IPS-18a (cell line): ENCODE measurements at regions not wholly inside any gene's neighbourhood (a gene's known extent, or its start where the extent isn't known, plus 50 kb on each side); places are given as distances from the start of the nearest gene placed in this dataset.
"Not testable (repeated sequence)": the region's sequence is repeated elsewhere in the genome, so short reads cannot be mapped to it uniquely, and the experiment has no call there.

Experiments
- H3K27ac ChIP-seq: one replicate; pipeline ENCODE4 v1.5.1; 2013; ENCODE audit warnings: low read length
- H3K27me3 ChIP-seq: one replicate; pipeline ENCODE4 v1.6.1; 2013; ENCODE audit warnings: mild to moderate bottlenecking, low read length; ENCODE audit not compliant: control insufficient read depth, insufficient read depth
- H3K36me3 ChIP-seq: one replicate; pipeline ENCODE4 v1.6.1; 2013; ENCODE audit warnings: low read depth, low read length; ENCODE audit not compliant: control insufficient read depth
- H3K4me1 ChIP-seq: one replicate; pipeline ENCODE4 v1.6.1; 2013; ENCODE audit warnings: low read depth, low read length; ENCODE audit not compliant: control insufficient read depth
- H3K4me3 ChIP-seq: one replicate; pipeline ENCODE4 v1.5.1; 2013; ENCODE audit warnings: low read length
- H3K9ac ChIP-seq: one replicate; pipeline ENCODE4 v1.6.1; 2013; ENCODE audit warnings: mild to moderate bottlenecking, low read length, moderate library complexity
- H3K9me3 ChIP-seq: one replicate; pipeline ENCODE4 v1.6.1; 2013; ENCODE audit warnings: low read depth, low read length; ENCODE audit not compliant: control insufficient read depth

- H3K4me3 ChIP-seq, H3K27ac ChIP-seq, H3K4me1 ChIP-seq, H3K9me3 ChIP-seq, H3K9ac ChIP-seq, H3K27me3 ChIP-seq, H3K36me3 ChIP-seq: not testable (repeated sequence)
Observed at GRCh38 chr12:34229033-34229432, 206.7 kb downstream of the ALG10 start.

GRCh38 chr12:34233618-34234017 is 211.3 kb downstream of the ALG10 start:
- H3K4me3 ChIP-seq = no peak overlapping the region
- no peaks in the 10 kb centered on the region for H3K27me3 ChIP-seq
- no peaks in the 10 kb centered on the region for H3K4me1 ChIP-seq
- no peak overlapping the region for H3K9ac ChIP-seq
- no peaks in the 10 kb centered on the region for H3K9me3 ChIP-seq
- H3K36me3 ChIP-seq = no peaks in the 10 kb centered on the region
- no peak overlapping the region for H3K27ac ChIP-seq

GRCh38 chr12:34236073-34236472 is 213.8 kb downstream of the ALG10 start:
- Histone ChIP-seq H3K36me3 (no peaks in the 10 kb centered on the region), H3K4me3 (no peak overlapping the region), H3K27ac (no peak overlapping the region), H3K4me1 (no peaks in the 10 kb centered on the region), H3K9me3 (peaks cover 4% of the 10 kb centered on the region), H3K9ac (no peak overlapping the region), H3K27me3 (no peaks in the 10 kb centered on the region)

- peaks cover 4% of the 10 kb centered on the region for H3K9me3 ChIP-seq
- no peak overlapping the region for H3K9ac ChIP-seq
Observed at GRCh38 chr12:34244608-34245007, 222.3 kb downstream of the ALG10 start.

GRCh38 chr12:34249271-34249670 is 227.0 kb downstream of the ALG10 start:
- Histone ChIP-seq H3K4me1 (no peaks in the 10 kb centered on the region), H3K9me3 (no peaks in the 10 kb centered on the region), H3K27ac (no peak overlapping the region), H3K4me3 (no peak overlapping the region), H3K27me3 (no peaks in the 10 kb centered on the region), H3K9ac (no peak overlapping the region), H3K36me3 (no peaks in the 10 kb centered on the region)

More at GRCh38 chr12:34244608-34245007, 222.3 kb downstream of the ALG10 start:
- Histone ChIP-seq H3K27ac (no peak overlapping the region), H3K4me1 (no peaks in the 10 kb centered on the region), H3K4me3 (no peak overlapping the region), H3K36me3 (no peaks in the 10 kb centered on the region), H3K27me3 (no peaks in the 10 kb centered on the region)

GRCh38 chr12:34251879-34252278 is 229.6 kb downstream of the ALG10 start:
- not testable (repeated sequence) for H3K27ac ChIP-seq, H3K4me3 ChIP-seq, H3K4me1 ChIP-seq, H3K27me3 ChIP-seq, H3K36me3 ChIP-seq, H3K9me3 ChIP-seq, H3K9ac ChIP-seq

GRCh38 chr12:34253674-34254073 is 231.4 kb downstream of the ALG10 start:
- H3K4me3 ChIP-seq = no peak overlapping the region
- H3K4me1 ChIP-seq = no peaks in the 10 kb centered on the region
- H3K9ac ChIP-seq = no peak overlapping the region
- H3K27ac ChIP-seq = no peak overlapping the region
- no peaks in the 10 kb centered on the region for H3K27me3 ChIP-seq
- H3K36me3 ChIP-seq = no peaks in the 10 kb centered on the region
- no peaks in the 10 kb centered on the region for H3K9me3 ChIP-seq

GRCh38 chr12:34257093-34257492 is 234.8 kb downstream of the ALG10 start:
- Histone ChIP-seq H3K9ac (no peak overlapping the region), H3K27ac (no peak overlapping the region), H3K36me3 (no peaks in the 10 kb centered on the region), H3K9me3 (no peaks in the 10 kb centered on the region), H3K4me3 (no peak overlapping the region), H3K27me3 (no peaks in the 10 kb centered on the region), H3K4me1 (no peaks in the 10 kb centered on the region)

- H3K4me3 ChIP-seq, H3K27me3 ChIP-seq, H3K9ac ChIP-seq, H3K36me3 ChIP-seq, H3K27ac ChIP-seq, H3K9me3 ChIP-seq: not testable (repeated sequence)
- peaks cover 12% of the 10 kb centered on the region for H3K4me1 ChIP-seq
Observed at GRCh38 chr12:34262140-34262539, 239.8 kb downstream of the ALG10 start.

- Histone ChIP-seq H3K27ac (no peak overlapping the region), H3K9me3 (no peaks in the 10 kb centered on the region), H3K4me1 (peaks cover 12% of the 10 kb centered on the region), H3K36me3 (no peaks in the 10 kb centered on the region), H3K4me3 (no peak overlapping the region), H3K9ac (no peak overlapping the region), H3K27me3 (no peaks in the 10 kb centered on the region)
Observed at GRCh38 chr12:34264110-34264509, 241.8 kb downstream of the ALG10 start.

- H3K4me1 ChIP-seq, H3K9ac ChIP-seq, H3K9me3 ChIP-seq, H3K4me3 ChIP-seq, H3K27me3 ChIP-seq, H3K36me3 ChIP-seq, H3K27ac ChIP-seq: not testable (repeated sequence)
Observed at GRCh38 chr12:34273703-34274102, 251.4 kb downstream of the ALG10 start.

GRCh38 chr12:34275129-34275528 is 252.8 kb downstream of the ALG10 start:
- H3K9ac ChIP-seq = no peak overlapping the region
- no peaks in the 10 kb centered on the region for H3K36me3 ChIP-seq
- H3K4me3 ChIP-seq = no peak overlapping the region
- H3K27ac ChIP-seq = no peak overlapping the region
- H3K9me3 ChIP-seq = peaks cover 10% of the 10 kb centered on the region
- H3K4me1 ChIP-seq = no peaks in the 10 kb centered on the region
- H3K27me3 ChIP-seq = no peaks in the 10 kb centered on the region
